A549 (cell line): ENCODE measurements at regions not wholly inside any gene's neighbourhood (a gene's known extent, or its start where the extent isn't known, plus 50 kb on each side); places are given as distances from the start of the nearest gene placed in this dataset.

Experiments used
- ATAC-seq, 2 experiments: fragments of 200-7000 bp in 1 of 2; fragments of >200 bp in 1 of 2; cut with Nextera tagmentation in 1 of 2; cut with Tn5 transposase in 1 of 2; 3 replicates each; pipeline versions ENCODE4 v1.8.0 to v1.9.1; 2018 to 2020; ENCODE audit warnings: mild to moderate bottlenecking in 1 of 2, moderate library complexity in 1 of 2
- CTCF ChIA-PET: fragments of 300-600 bp; sonication (Branson Sonifier 250); formaldehyde crosslinking; extraction: SDS; loops from one replicate; lab custom pipeline; 2021; ENCODE audit warnings: antibody characterized with exemption, inconsistent platforms; lab: Yijun Ruan, JAX
- POLR2A ChIA-PET: fragments of 350-600 bp; formaldehyde crosslinking; extraction: SDS; loops from one replicate; lab custom pipeline; 2021; ENCODE audit warnings: antibody characterized with exemption, inconsistent platforms; lab: Yijun Ruan, JAX
- DNase-seq, 2 experiments: peaks; one replicate each; pipeline versions ENCODE4 v3.0.0 to v3.0.0-alpha.2; 2011 to 2016; ENCODE audit warnings: low read depth in 1 of 2, low spot score in 1 of 2
- FAIRE-seq: peaks from 2 replicates; lab custom pipeline; 2011; peaks lifted over from hg19 to GRCh38; lab: Jason Lieb, UNC
- H3K27ac ChIP-seq, 2 experiments: fragments of >200 bp; sonication (Bioruptor Twin); formaldehyde crosslinking; 3 replicates each; pipeline ENCODE4 v1.5.1; 2016 to 2017
- H3K4me1 ChIP-seq: fragments of >200 bp; sonication (Bioruptor Twin); formaldehyde crosslinking; 3 replicates; pipeline ENCODE4 v1.6.1; 2016
- H3K4me2 ChIP-seq: fragments of >200 bp; sonication (Bioruptor Twin); formaldehyde crosslinking; 3 replicates; pipeline ENCODE4 v1.6.1; 2016
- H3K4me3 ChIP-seq: fragments of >200 bp; sonication (Bioruptor Twin); formaldehyde crosslinking; 3 replicates; pipeline ENCODE4 v1.5.1; 2016
- H3K9me3 ChIP-seq: fragments of >200 bp; sonication (Bioruptor Twin); formaldehyde crosslinking; 3 replicates; pipeline ENCODE4 v1.6.1; 2016
- ATOH8 ChIP-seq: fragments of 250-450 bp; sonication (Bioruptor Pico); IDR thresholded peaks from 2 replicates; pipeline ENCODE4 v1.5.0; 2020; ENCODE audit warnings: low read depth, mild to moderate bottlenecking, moderate library complexity
- BCL3 ChIP-seq: fragments of >200 bp; sonication (Bioruptor Twin); formaldehyde crosslinking; IDR thresholded peaks from 3 replicates; pipeline ENCODE4 v1.6.1; 2016
- CHD2 ChIP-seq: fragments of 150-350 bp; IDR thresholded peaks from 2 replicates; pipeline ENCODE4 v1.6.1; 2014; ENCODE audit warnings: low read length; ENCODE audit not compliant: partially characterized antibody
- EHF ChIP-seq: fragments of 250-450 bp; sonication (Bioruptor Pico); IDR thresholded peaks from 2 replicates; pipeline ENCODE4 v1.5.0; 2020; ENCODE audit warnings: mild to moderate bottlenecking
- ELK1 ChIP-seq: fragments of 150-350 bp; IDR thresholded peaks from 2 replicates; pipeline ENCODE4 v1.6.1; 2014; ENCODE audit warnings: low read depth, mild to moderate bottlenecking, low read length
- FOSL2 ChIP-seq, 2 experiments: fragments of 450-650 bp in 1 of 2; fragments of >200 bp in 1 of 2; sonication (Bioruptor Twin) in 1 of 2; formaldehyde crosslinking; IDR thresholded peaks; 2 replicates each; pipeline versions ENCODE4 v1.5.0 to v1.6.1; 2016 to 2020; ENCODE audit warnings: mild to moderate bottlenecking in 1 of 2, moderate library complexity in 1 of 2
- JUNB ChIP-seq: fragments of >200 bp; sonication (Bioruptor Twin); formaldehyde crosslinking; IDR thresholded peaks from 2 replicates; pipeline ENCODE4 v1.6.1; 2016
- KDM5A ChIP-seq: fragments of 200-600 bp; sonication (generic); IDR thresholded peaks from 2 replicates; pipeline ENCODE4 v1.6.1; 2016; ENCODE audit warnings: antibody characterized with exemption, mild to moderate bottlenecking
- RAD21 ChIP-seq, 2 experiments: fragments of >200 bp in 1 of 2; sonication (Bioruptor Twin) in 1 of 2; formaldehyde crosslinking in 1 of 2; IDR thresholded peaks in 1 of 2; conservative IDR thresholded peaks in 1 of 2; 2 replicates in 1 of 2; 3 replicates in 1 of 2; pipeline ENCODE4 v1.6.1; 2012 to 2018; ENCODE audit warnings: inconsistent platforms in 1 of 2
- RARB ChIP-seq: fragments of 250-450 bp; sonication (Bioruptor Pico); IDR thresholded peaks from 2 replicates; pipeline ENCODE4 v1.8.0; 2021; ENCODE audit warnings: mild to moderate bottlenecking, moderate library complexity
- TP53 ChIP-seq: fragments of 250-450 bp; sonication (Bioruptor Pico); IDR thresholded peaks from 2 replicates; pipeline ENCODE4 v1.5.0; 2021; ENCODE audit warnings: mild to moderate bottlenecking, moderate library complexity
- ZC3H11A ChIP-seq: fragments of 450-650 bp; IDR thresholded peaks from 2 replicates; pipeline ENCODE4 v1.6.1; 2014; ENCODE audit warnings: antibody characterized with exemption, mild to moderate bottlenecking
- ZFP36 ChIP-seq: fragments of 450-650 bp; IDR thresholded peaks from 2 replicates; pipeline ENCODE4 v1.6.1; 2014; ENCODE audit warnings: borderline replicate concordance; ENCODE audit not compliant: partially characterized antibody
- ZSCAN20 ChIP-seq: fragments of 250-450 bp; sonication (Bioruptor Pico); IDR thresholded peaks from 2 replicates; pipeline ENCODE4 v1.8.0; 2022; ENCODE audit warnings: mild to moderate bottlenecking, moderate library complexity
- WGBS: methylation state at CpG from one replicate; pipeline ENCODE4 v1.1.6; 2017; ENCODE audit errors: missing lambda C conversion rate; 5-methylcytosine and 5-hydroxymethylcytosine counted together
- TF ChIP-seq, protein P1 (sequence below): fragments of >200 bp; sonication (Bioruptor Twin); formaldehyde crosslinking; IDR thresholded peaks from 2 replicates; pipeline ENCODE4 v1.6.1; 2016
- TF ChIP-seq, protein P2 (sequence below): fragments of 200-600 bp; sonication (generic); IDR thresholded peaks from 2 replicates; pipeline ENCODE4 v1.6.1; 2016; ENCODE audit warnings: antibody characterized with exemption, mild to moderate bottlenecking, moderate library complexity
- TF ChIP-seq, protein P3 (sequence below): fragments of >200 bp; sonication (Bioruptor Twin); formaldehyde crosslinking; IDR thresholded peaks from 3 replicates; pipeline ENCODE4 v1.5.1; 2016

DNA sequence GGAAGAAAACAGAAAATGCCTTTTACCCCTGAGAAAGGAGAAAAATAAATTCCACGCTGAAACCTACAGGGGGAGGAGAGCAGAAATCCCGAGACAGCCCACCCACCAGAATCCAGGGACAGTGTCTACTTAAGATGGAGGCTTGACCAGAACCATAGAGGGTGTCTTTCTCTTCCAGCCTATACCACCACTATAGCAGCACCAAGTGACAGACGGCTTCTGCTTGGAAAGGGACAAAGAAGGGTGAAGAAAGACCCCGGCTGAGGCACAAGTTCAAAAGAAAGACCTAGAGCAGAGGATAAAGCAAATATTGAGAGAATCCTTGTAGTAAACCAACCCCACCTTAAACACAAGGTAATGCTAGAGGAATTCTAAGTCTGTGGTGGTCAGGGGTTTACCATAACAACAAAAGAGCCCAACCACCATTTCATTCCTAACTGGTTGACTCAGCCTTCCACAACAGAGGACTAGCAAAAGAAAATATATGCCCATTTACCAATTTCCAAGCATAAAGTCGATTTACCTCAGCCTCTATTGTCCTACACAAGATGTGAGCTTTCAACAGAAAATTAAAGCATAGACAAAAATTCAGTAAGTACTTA lies 105.3 kb upstream of the FOXG1 start:
- Histone ChIP-seq H3K4me2 (peak overlapping the region; percentile 44; the same call in 2 of the 3 replicates), H3K4me3 (no peak overlapping the region), H3K27ac (peak overlapping the region in 1 of 2 experiments; percentile 54; a peak in 2 of 6 replicates), H3K9me3 (no peaks in the 10 kb centered on the region), H3K4me1 (no peaks in the 10 kb centered on the region)
- DNase-seq: peak in 1 of 2 experiments; percentile 35
- FAIRE-seq: no peak
- WGBS: 16% methylated on average over 5 of the region's 5 CpGs
- ChIA-PET POLR2A (no interaction called here), CTCF (no interaction called here)
- no peak for TF ChIP-seq CHD2
- TF ChIP-seq ZC3H11A: no peak
- TF ChIP-seq BCL3: no peak
- no peak for TF ChIP-seq FOSL2 (IDR thresholded peaks at IDR 0.05)
- TF ChIP-seq FOSL2 (CRISPR knock-in tag; IDR thresholded peaks at IDR 0.05): 0 out of 2 replicates have a peak, but pooled peaks have one; percentile 16
- TF ChIP-seq EHF: no peak
- TF ChIP-seq, all 56 proteins: peak for 1
- peak; percentile 34 to 53; a peak in 2 of 6 replicates for ATAC-seq

DNA sequence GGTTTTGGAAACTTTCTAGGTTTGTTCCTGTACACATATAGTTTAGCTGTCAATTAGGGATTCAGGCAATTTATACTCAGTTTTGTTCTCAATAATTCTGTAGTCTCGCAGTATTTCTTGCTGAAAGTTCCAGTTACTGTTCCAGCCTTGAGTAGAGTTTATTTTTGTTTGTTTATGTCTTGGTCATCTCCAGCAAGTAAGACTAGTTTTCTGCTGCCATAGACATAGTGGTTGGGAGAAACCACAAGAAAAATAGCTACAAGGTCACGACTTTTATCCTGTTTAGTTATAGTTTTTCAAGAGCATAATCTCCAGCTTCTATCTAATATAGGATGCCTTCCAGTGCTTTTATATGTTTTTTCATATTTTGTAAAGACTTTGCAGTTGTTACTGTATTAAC lies 99.6 kb upstream of the FOXG1 start:
- DNase-seq: no peak
- no peak for TF ChIP-seq ZFP36
- no peak for TF ChIP-seq RAD21 (conservative IDR thresholded peaks at IDR 0.05 in 1 of 2, IDR thresholded peaks at IDR 0.05 in 1 of 2)
- TF ChIP-seq, protein P1, sequence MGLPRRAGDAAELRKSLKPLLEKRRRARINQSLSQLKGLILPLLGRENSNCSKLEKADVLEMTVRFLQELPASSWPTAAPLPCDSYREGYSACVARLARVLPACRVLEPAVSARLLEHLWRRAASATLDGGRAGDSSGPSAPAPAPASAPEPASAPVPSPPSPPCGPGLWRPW: no peak
- no peak for TF ChIP-seq KDM5A
- TF ChIP-seq TP53 (CRISPR knock-in tag): no peak
- TF ChIP-seq ATOH8 (CRISPR knock-in tag): no peak
- TF ChIP-seq, protein P2, sequence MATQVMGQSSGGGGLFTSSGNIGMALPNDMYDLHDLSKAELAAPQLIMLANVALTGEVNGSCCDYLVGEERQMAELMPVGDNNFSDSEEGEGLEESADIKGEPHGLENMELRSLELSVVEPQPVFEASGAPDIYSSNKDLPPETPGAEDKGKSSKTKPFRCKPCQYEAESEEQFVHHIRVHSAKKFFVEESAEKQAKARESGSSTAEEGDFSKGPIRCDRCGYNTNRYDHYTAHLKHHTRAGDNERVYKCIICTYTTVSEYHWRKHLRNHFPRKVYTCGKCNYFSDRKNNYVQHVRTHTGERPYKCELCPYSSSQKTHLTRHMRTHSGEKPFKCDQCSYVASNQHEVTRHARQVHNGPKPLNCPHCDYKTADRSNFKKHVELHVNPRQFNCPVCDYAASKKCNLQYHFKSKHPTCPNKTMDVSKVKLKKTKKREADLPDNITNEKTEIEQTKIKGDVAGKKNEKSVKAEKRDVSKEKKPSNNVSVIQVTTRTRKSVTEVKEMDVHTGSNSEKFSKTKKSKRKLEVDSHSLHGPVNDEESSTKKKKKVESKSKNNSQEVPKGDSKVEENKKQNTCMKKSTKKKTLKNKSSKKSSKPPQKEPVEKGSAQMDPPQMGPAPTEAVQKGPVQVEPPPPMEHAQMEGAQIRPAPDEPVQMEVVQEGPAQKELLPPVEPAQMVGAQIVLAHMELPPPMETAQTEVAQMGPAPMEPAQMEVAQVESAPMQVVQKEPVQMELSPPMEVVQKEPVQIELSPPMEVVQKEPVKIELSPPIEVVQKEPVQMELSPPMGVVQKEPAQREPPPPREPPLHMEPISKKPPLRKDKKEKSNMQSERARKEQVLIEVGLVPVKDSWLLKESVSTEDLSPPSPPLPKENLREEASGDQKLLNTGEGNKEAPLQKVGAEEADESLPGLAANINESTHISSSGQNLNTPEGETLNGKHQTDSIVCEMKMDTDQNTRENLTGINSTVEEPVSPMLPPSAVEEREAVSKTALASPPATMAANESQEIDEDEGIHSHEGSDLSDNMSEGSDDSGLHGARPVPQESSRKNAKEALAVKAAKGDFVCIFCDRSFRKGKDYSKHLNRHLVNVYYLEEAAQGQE: no peak
- TF ChIP-seq, protein P3, sequence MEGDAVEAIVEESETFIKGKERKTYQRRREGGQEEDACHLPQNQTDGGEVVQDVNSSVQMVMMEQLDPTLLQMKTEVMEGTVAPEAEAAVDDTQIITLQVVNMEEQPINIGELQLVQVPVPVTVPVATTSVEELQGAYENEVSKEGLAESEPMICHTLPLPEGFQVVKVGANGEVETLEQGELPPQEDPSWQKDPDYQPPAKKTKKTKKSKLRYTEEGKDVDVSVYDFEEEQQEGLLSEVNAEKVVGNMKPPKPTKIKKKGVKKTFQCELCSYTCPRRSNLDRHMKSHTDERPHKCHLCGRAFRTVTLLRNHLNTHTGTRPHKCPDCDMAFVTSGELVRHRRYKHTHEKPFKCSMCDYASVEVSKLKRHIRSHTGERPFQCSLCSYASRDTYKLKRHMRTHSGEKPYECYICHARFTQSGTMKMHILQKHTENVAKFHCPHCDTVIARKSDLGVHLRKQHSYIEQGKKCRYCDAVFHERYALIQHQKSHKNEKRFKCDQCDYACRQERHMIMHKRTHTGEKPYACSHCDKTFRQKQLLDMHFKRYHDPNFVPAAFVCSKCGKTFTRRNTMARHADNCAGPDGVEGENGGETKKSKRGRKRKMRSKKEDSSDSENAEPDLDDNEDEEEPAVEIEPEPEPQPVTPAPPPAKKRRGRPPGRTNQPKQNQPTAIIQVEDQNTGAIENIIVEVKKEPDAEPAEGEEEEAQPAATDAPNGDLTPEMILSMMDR: no peak
- TF ChIP-seq ELK1: no peak
- no peak for TF ChIP-seq ZSCAN20 (CRISPR knock-in tag)
- no peak for TF ChIP-seq RARB (CRISPR knock-in tag)
- TF ChIP-seq JUNB: no peak
- TF ChIP-seq, all 56 proteins: peak for 0
- H3K9me3 ChIP-seq: no peaks in the 10 kb centered on the region
- no peak overlapping the region for H3K4me2 ChIP-seq
- FAIRE-seq (no peak), ATAC-seq (no peak)
- H3K27ac ChIP-seq: no peak overlapping the region
- POLR2A ChIA-PET: no interaction called here
- H3K4me1 ChIP-seq: 0 out of 3 replicates have a peak, but pooled peaks cover 8% of the 10 kb centered on the region
- H3K4me3 ChIP-seq: no peak overlapping the region
- WGBS: 35% methylated on average over 2 of the region's 2 CpGs
- CTCF ChIA-PET: interaction anchor here (1.8 kb wide), 1 partner anchor 11 kb away, joined by 5 read pairs; no protein-coding TSS in a partner anchor
